ENCODE measurements at regions not wholly inside any gene's neighbourhood (a gene's known extent, or its start where the extent isn't known, plus 50 kb on each side); places are given as distances from the start of the nearest gene placed in this dataset.

DNA sequence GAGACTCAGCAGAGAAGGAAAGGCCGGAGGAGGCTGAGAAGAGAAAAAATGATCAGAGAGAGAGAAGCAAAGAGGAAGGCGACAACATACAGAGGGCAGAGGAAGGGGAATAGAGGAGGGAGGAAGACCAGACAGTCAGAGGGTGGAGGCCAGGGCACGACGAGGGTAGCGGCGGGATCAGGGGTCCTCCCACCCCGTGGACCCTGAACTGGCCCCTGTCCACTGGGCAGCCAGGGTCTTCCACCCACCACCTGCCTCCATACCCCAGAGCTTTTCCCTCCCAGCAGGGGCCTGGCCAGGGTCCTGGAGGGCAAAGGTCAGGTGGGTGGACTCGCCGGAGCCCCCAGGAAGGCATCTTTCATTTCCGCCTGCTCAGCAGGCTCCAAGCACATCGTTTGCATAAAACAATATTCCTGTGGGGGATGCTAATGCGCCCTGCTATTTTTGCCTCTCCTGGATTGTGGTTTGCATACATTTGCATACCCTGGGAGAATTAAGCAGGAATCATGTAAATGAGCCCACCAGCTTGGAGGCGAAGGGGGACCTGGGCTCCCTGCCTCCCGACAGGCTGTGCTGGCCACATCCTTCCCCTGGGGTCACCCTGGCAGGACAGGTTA, 394.1 kb downstream of the MN1 start:
- DNase-seq: no peak

DNA sequence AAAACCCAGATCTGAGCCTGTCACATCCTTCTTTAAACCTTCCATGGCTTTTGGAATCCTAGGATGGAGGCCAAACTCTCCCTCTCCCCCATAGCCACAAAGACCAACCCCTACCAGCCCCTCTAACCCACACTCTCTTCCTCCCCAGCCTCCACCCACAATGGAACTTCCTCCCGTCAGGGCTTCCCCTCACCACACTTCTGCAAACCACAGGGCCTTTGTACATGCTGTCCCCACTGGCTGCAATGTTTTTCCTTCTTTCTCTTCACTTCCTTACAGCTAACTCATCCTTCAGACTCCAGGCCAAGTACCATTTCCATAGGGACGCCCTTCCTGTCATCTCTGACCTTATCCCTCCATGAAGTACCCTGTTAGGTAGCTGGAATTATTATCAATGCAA, 393.5 kb downstream of the MN1 start:
- DNase-seq: no peak

DNA sequence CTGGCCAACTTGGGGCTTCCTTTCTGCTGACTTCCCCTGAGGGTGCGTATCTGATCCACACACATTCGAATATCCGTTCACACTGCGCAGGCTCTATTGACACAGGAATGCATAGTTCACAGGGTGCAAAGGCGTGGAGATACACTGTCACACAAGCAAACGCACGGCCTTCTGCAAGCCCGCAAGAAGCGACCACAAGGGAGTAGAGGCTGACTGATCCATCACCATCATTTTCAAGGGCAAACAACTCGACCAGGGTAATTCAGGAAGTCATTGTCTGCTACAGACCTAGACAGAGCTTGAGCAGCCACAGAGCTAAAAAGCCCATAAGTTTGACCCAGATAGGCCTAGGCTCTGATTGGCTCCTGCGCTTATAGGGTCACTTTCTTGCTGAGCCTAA, 392.3 kb downstream of the MN1 start:
- no peak for DNase-seq

GRCh38 chr22:27412866-27413445, 388.6 kb downstream of the MN1 start:
- no peak for DNase-seq

DNA sequence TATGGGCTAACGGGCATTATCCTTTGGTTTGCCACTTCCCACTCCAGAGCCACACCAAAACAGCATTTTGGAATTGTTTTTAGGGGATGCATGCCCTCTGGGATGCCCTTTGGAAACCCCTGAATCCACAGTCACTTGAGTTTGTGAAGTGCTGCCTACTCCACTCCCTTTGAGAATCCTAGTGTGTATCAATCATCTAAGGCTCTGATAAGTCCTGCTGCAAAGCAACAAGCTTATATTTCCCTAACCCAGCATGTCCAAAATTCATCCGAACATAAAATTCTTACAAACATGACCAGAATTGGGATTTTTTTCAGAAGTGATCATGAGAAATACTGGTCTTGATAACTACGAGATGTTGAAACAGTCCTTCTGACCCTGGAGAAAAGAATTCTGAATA, 387.9 kb downstream of the MN1 start:
- no peak for DNase-seq

- DNase-seq: no peak
Observed at GRCh38 chr22:27416511-27417420, 384.8 kb downstream of the MN1 start.

GRCh38 chr22:27417421-27417814, 384.1 kb downstream of the MN1 start:
- no peak for DNase-seq

- no peak for DNase-seq
Observed at GRCh38 chr22:27418261-27418660, 383.3 kb downstream of the MN1 start.

DNA sequence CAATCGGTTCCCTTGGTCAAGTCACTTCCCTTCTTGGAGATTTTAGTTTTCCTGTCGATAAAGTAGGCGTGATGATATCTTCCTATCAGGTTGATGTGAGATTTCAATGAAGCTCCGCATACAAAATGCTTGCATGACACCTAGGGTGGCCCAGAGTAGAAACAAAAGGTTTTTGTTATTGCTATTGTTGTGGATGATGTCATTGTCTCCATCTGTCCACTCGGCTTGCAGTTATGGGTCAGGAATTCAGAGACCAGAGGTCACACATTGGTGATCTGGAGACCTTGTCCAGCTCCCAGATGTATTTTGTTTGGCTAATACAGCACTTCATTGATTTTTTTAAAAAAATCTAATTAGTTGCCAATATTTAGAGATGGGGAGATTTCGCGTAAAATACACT, 382.1 kb downstream of the MN1 start:
- no peak for DNase-seq

DNA sequence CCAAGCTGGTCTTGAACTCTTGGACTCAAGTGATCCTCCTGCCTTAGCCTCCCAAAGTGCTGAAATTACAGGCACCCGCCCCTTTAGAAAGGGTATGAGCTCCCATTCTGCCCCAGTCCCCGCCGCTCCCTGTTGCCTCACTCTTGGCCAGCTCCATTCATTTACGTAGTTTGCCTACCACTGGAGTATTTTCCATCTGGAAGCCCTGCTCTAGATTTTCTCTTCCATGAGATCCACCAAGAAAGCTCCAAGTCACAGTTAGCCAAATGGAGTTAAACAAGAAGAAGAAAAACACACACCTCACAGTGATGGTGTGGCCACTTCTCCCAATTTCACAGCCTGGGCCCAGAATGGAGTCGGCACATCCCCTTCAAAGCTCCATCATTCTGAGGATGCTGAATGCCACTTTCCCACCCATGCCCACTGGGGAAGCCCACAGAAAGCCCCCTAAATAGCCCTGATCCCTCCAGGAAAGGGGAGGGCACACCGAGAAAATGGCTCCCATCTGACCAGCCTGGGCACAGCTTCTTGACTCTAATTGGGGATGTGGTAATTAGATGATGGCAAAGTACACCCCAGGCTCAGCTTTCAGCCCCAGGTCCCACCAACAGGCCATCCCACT, 381.2 kb downstream of the MN1 start:
- DNase-seq: no peak

- no peak for DNase-seq
Observed at GRCh38 chr22:27420817-27421361, 380.7 kb downstream of the MN1 start.

GRCh38 chr22:27422442-27422841, 379.1 kb downstream of the MN1 start:
- DNase-seq: no peak

DNA sequence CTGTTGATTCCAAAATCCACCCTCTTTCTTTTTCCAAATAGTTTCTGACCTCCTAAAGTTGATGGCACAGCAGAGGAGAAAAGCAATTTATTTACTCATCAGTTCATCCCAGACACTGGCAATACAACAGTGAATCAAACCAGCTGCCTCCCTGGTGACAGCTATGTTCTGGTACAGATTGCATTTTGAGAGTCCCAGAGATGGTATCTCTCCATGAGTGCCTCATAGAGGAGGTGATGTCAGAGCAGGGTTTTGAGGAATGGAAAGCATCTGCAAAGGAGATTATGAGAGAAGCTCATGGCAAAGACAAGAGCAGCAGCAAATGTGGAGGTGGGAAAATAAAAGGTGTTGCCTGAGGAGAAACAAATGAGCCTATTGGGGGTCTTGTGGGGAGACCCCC, 377.2 kb downstream of the MN1 start:
- no peak for DNase-seq

DNA sequence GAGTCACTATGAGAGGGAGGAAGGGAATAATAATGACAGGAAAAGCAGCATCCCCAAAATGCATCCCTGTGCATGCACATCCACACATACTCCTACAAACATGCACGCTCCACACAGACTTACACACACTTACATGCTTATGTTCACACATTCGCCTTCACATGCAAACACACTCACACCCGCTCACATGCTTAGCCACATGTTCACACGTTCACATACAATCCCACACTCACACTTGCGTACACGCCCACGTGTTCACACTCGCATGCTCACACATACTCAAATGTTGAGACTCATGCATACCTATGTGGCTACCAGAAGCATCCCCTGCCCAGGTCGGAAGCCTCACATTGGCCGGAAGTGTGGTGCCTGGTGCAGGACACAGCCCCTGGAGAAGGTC, 372.1 kb downstream of the MN1 start:
- no peak for DNase-seq

- DNase-seq: no peak
Observed at GRCh38 chr22:27431081-27431480, 370.5 kb downstream of the MN1 start.

DNA sequence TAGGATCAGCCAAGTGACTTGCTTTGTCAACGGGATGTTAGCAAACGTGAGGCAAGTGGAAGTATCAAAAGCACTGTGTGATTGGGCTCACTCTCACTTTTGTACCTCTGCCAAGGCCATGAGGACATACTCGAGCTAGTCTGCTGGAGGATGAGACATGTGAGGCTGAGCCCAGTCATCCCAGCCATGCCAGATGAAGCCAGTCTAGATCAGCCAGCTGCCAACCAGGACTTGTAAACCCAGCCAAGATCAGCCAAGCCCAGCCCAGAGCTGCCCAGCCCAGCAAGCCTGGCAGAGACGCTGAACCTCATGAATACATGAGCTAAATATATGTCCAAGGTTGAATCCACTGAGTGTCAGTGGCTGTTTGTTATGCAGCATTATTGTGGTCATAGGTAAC, 369.7 kb downstream of the MN1 start:
- no peak for DNase-seq

- DNase-seq: no peak
Observed at GRCh38 chr22:27433099-27433498, 368.5 kb downstream of the MN1 start.

DNA sequence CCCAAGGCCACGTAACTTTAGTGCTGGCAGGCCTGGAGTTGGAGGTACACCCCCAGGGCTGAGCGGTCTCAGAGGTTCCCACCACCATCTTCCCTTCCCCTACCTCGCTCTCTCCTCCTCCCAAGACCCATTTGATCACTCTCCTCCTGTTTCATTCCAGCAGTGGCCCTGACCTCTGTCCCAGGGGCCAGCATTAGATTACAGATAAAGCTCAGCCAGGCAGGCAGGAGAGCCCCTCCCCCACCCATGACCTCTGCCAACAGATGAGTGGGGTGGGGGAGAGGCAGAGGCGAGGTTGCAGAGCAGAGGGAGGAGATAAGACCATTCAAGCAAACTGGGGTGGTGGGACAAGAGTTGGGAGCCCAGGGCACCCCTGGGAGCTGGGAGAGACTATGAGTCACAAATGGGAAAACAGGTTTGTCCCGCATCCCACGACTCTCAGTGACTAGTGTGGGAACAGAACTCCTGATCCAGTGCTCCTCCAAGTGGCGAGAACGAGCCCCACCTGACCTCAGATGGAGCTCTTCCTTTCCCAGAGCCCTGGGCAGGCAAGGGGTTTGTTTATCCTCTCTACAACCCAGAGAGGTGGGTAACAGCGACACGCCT, 367.9 kb downstream of the MN1 start:
- no peak for DNase-seq

DNA sequence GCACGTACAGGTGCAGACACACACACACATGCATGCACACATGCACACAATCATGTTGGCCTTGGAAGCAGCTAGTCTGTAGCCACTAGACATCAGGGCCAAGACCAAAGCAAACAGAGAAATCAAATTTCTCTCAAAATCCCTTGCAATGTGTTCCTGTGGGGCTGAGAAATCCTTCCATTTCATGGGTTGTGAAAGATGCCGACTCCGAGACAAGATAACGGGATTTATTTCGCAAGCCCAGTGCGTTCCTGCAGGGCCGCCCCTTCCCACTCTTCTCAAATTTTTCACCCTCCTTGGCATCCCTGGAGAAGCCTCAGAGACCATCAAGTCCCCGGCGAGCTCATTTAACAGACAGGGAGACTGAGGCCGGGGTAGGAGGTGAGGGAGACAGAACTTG, 366.7 kb downstream of the MN1 start:
- no peak for DNase-seq

DNA sequence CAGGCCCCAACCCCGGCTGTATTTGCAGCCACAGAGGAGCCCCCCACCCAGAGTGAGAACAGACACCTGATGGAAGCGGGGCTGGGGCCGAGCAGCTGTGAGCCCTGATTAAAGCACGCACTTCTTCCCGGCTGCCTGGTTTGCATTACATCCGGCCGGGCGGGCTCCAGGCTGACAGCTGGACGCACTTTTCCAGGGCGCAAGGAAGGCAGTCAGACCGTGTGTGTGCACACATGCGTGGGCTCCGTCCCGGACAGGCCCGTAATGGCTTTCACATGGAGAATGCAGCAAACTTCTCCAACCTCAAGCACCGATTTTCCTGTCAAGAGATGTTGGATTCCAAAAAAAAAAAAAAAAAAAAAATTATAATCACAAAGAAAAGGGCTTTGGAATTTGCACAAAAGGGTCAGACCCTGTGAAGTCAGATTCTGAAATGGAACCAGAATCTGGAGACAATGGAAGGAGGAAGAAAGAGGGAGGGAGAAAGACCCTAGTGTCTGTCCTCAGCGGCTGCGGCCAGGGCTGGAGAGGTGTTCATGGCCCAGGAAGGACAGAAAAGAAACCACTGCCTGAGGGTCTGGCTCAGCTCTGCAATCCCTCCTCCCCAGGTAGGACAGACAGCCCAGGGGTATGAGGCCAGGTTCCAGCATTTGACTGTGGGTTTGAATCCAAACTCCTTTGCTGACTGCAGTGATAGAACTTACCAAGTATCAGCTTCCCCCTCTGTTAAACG, 365.5 kb downstream of the MN1 start:
- no peak for DNase-seq

GRCh38 chr22:27436591-27436990, 365.0 kb downstream of the MN1 start:
- no peak for DNase-seq

DNA sequence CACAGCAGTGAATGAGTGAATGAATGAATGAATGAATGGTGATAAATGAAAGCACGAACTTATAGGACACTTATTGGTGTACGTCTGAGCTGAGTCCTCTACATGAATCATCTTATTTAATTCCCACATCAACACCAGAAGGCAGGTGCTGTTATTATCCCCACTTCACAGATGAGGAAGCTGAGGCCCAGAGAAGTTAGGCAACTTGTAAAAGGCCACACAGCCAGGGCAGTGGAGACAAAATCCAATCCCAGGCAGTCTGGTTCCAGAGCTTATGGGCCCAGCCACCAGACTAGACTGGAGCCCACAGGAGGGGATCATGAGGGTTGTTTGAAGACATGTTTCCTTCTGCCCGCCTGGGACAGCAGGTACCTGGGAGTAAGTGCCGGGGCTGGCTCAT, 364.0 kb downstream of the MN1 start:
- no peak for DNase-seq

Measured in activated CD4-positive, alpha-beta T cell treated with anti-CD3 and anti-CD28 coated beads for 4 hours (primary cell).